WERI-Rb-1 (cell line): ENCODE measurements at regions not wholly inside any gene's neighbourhood (a gene's known extent, or its start where the extent isn't known, plus 50 kb on each side); places are given as distances from the start of the nearest gene placed in this dataset.

ENCODE experiments used
- DNase-seq: peaks from one replicate; pipeline ENCODE4 v3.0.0-alpha.2; 2020
- H3K27ac ChIP-seq: fragments of 250-450 bp; sonication (Bioruptor Pico); 2 replicates; pipeline ENCODE4 v1.5.1; 2020; ENCODE audit warnings: mild to moderate bottlenecking, moderate library complexity
- H3K27me3 ChIP-seq: fragments of 250-450 bp; sonication (Bioruptor Pico); 2 replicates; pipeline ENCODE4 v1.5.1; 2021; ENCODE audit warnings: mild to moderate bottlenecking, low read depth, moderate library complexity; ENCODE audit not compliant: insufficient read depth, severe bottlenecking
- H3K36me3 ChIP-seq: fragments of 250-450 bp; sonication (Bioruptor Pico); 2 replicates; pipeline ENCODE4 v1.5.1; 2020; ENCODE audit warnings: mild to moderate bottlenecking, moderate library complexity
- H3K4me3 ChIP-seq: 2 replicates; pipeline ENCODE4 v1.5.1; 2011; ENCODE audit warnings: low read depth, mild to moderate bottlenecking, control low read depth, low read length
- H3K9me3 ChIP-seq: fragments of 250-450 bp; sonication (Bioruptor Pico); 2 replicates; pipeline ENCODE4 v1.5.1; 2021; ENCODE audit warnings: mild to moderate bottlenecking, moderate library complexity; ENCODE audit not compliant: severe bottlenecking
- TF ChIP-seq, protein P1 (sequence below): IDR thresholded peaks from 2 replicates; pipeline ENCODE4 v1.5.1; 2011; ENCODE audit warnings: low read depth, mild to moderate bottlenecking, control low read depth, inconsistent platforms, low read length

DNA sequence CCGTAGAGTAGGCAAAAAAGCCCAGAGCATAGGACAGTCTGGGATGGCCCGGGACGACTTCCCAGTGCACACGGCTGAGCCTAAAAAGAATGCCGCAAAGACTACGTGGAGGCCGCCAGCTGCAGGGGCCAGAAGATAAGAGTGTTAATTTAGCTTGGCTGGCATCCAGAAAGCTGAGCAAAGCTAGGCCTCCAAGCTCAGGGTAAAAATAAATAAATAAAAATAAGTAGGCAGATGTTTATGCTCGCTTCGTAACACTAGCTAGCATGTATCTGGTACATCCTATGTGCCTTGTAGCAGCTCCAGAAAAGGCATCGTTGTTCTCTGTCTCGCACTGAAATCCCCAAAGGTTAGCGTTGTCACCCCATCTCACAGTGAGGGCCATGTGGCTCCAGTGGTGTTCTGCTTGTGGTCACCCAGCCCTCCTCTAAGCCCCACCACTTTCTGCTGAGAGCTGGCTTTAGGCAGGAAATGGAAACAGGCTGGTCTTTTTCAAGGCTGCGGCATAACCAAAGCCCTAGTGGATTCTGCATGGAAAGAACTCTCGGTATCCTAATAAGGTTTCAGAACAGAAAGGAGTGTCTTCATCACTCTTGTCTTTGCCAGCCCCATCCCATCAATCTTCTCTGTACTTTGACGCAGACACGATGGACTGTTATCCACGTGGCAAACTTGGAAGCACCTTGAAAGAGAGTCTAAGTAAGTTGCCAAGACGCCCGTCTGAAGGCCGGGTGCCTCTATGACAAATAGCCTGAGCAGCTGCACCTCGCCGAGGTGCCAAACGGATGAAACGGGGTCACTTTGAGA lies 58.1 kb upstream of the MEF2A start:
- no peak overlapping the region for H3K4me3 ChIP-seq
- no peaks in the 10 kb centered on the region for H3K36me3 ChIP-seq
- TF ChIP-seq, protein P1, sequence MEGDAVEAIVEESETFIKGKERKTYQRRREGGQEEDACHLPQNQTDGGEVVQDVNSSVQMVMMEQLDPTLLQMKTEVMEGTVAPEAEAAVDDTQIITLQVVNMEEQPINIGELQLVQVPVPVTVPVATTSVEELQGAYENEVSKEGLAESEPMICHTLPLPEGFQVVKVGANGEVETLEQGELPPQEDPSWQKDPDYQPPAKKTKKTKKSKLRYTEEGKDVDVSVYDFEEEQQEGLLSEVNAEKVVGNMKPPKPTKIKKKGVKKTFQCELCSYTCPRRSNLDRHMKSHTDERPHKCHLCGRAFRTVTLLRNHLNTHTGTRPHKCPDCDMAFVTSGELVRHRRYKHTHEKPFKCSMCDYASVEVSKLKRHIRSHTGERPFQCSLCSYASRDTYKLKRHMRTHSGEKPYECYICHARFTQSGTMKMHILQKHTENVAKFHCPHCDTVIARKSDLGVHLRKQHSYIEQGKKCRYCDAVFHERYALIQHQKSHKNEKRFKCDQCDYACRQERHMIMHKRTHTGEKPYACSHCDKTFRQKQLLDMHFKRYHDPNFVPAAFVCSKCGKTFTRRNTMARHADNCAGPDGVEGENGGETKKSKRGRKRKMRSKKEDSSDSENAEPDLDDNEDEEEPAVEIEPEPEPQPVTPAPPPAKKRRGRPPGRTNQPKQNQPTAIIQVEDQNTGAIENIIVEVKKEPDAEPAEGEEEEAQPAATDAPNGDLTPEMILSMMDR = no peak
- no peak overlapping the region for H3K27ac ChIP-seq
- H3K9me3 ChIP-seq = no peaks in the 10 kb centered on the region
- H3K27me3 ChIP-seq = peaks cover 14% of the 10 kb centered on the region
- DNase-seq = no peak

DNA sequence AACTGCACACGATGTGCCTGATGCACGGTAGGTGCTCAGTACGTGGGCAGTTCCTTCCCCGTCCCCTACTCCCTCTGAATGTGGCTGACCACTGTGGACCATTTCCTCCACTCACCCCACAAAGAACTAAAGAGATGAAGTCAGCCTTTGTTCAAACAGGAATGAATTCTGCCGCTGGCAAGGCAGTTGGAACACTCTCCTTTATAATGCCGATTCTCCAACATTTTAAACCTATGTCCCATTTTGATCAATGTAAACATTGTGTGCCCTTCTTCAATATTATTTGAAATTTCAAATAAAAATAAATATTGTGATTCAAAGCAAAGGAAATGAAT lies 57.5 kb upstream of the MEF2A start:
- no peaks in the 10 kb centered on the region for H3K9me3 ChIP-seq
- no peak overlapping the region for H3K4me3 ChIP-seq
- H3K27ac ChIP-seq = no peak overlapping the region
- peaks cover 8% of the 10 kb centered on the region for H3K27me3 ChIP-seq
- DNase-seq = no peak
- TF ChIP-seq, protein P1 = no peak
- H3K36me3 ChIP-seq = no peaks in the 10 kb centered on the region

DNA sequence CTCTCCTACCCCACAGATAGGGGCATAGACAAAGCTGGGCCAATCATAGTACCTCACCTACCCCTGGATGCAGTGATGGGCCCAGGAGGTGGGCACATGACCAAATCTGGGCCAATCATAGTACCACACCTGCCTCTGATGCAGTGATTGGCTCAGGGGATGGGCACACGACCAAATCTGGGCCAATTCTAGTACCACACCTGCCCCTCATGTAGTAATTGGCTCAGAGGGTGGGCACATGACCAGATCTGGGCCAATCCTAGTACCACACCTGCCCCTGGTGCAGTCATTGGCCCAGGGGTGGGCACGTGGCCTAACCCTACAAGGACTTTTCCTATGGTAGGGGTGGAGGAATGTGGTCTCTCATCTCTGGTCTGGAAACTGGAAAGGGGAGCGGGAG lies 56.9 kb upstream of the MEF2A start:
- Histone ChIP-seq H3K27me3 (peaks cover 3% of the 10 kb centered on the region), H3K36me3 (no peaks in the 10 kb centered on the region), H3K27ac (no peak overlapping the region), H3K9me3 (no peaks in the 10 kb centered on the region), H3K4me3 (no peak overlapping the region)
- DNase-seq = no peak
- TF ChIP-seq, protein P1 = no peak

DNA sequence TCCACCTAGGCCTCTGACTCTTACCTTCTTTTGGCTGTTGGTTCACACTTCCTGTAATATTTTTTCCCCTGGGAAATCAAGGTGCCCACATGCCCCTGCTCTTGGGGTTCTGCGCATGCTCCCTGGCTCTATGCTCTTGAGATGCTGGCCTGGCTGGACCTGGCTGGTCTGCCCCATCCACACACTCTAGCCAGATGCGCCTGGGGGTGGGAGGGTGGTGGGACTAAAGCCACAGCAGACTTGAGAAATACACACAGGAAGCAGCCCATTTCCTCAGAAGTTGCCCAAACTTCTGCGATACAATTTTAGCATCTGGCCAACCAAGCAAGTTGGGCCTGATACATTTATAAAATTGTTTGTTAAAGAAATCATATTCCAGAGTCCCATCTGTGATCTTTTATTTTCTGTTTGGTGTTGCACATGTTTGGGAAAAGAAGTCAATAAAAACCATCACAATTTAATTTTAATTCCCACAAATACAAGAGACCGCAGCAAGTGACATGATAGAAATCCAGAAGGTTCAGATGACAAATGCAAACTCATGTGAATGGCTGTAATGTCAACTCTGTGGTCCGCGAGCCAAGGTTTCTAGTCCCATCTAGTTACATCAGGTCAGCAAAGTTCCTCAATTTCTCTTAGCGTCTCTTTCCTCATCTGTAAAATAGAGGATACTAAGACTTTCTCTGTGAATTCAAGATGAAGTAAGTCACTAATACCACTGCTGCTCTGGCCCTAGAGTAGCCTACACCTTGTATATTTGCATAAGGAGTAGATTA lies 55.9 kb upstream of the MEF2A start:
- Histone ChIP-seq H3K9me3 (no peaks in the 10 kb centered on the region), H3K27me3 (no peaks in the 10 kb centered on the region), H3K27ac (no peak overlapping the region), H3K4me3 (no peak overlapping the region), H3K36me3 (no peaks in the 10 kb centered on the region)
- no peak for DNase-seq
- TF ChIP-seq, protein P1 = no peak

DNA sequence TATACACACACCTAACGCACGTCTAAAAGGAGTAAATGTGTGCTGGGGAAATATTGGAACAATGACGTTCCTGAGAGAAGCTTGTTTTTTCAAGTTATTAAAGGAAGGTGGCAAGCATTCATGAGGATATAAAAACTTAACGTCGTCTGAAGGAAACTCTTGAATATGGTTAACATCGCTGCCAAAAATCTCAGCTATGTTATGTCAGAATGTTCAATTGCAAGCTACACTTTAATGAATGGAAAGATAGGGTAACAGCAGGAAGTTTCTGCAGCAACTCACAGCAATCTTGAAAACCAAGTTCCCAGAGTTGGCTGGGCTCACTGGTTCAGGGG lies 54.3 kb upstream of the MEF2A start:
- Histone ChIP-seq H3K4me3 (no peak overlapping the region), H3K36me3 (no peaks in the 10 kb centered on the region), H3K27ac (no peak overlapping the region), H3K27me3 (no peaks in the 10 kb centered on the region), H3K9me3 (no peaks in the 10 kb centered on the region)
- DNase-seq = no peak
- TF ChIP-seq, protein P1 = no peak
